Neural progenitor cell (in vitro differentiated cells): ENCODE measurements at regions not wholly inside any gene's neighbourhood (a gene's known extent, or its start where the extent isn't known, plus 50 kb on each side); places are given as distances from the start of the nearest gene placed in this dataset.

ENCODE experiments used
- CTCF ChIP-seq: fragments of 200-600 bp; sonication (generic); IDR thresholded peaks from 2 replicates; pipeline ENCODE4 v1.5.1; 2017; ENCODE audit warnings: antibody characterized with exemption, mild to moderate bottlenecking
- EZH2 ChIP-seq: fragments of 200-600 bp; sonication (generic); IDR thresholded peaks from 2 replicates; pipeline ENCODE4 v1.6.1; 2017; ENCODE audit warnings: antibody characterized with exemption, mild to moderate bottlenecking, moderate library complexity
- EZH2phosphoT487 ChIP-seq: fragments of 200-600 bp; sonication (generic); IDR thresholded peaks from 2 replicates; pipeline ENCODE4 v1.6.1; 2017; ENCODE audit warnings: antibody characterized with exemption

- TF ChIP-seq CTCF: no peak
- TF ChIP-seq EZH2: no peak
- TF ChIP-seq EZH2phosphoT487: no peak
Measured at GRCh38 chr4:130053723-130054122, 957.8 kb downstream of the C4orf33 start.
